HUES64 (cell line): ENCODE measurements at regions not wholly inside any gene's neighbourhood (a gene's known extent, or its start where the extent isn't known, plus 50 kb on each side); places are given as distances from the start of the nearest gene placed in this dataset.

ENCODE experiments used
- H3K27ac ChIP-seq: 2 replicates; pipeline ENCODE4 v1.7.0; 2013; ENCODE audit warnings: low read depth, low read length, inconsistent platforms
- H3K27me3 ChIP-seq: 2 replicates; pipeline ENCODE4 v1.6.1; 2013; ENCODE audit warnings: mild to moderate bottlenecking, low read length; ENCODE audit not compliant: insufficient read depth
- H3K36me3 ChIP-seq: 2 replicates; pipeline ENCODE4 v1.6.1; 2013; ENCODE audit warnings: mild to moderate bottlenecking, low read length; ENCODE audit not compliant: insufficient read depth
- H3K4me1 ChIP-seq: 2 replicates; pipeline ENCODE4 v1.6.1; 2013; ENCODE audit warnings: mild to moderate bottlenecking, low read length, moderate library complexity; ENCODE audit not compliant: insufficient read depth
- H3K4me3 ChIP-seq: 2 replicates; pipeline ENCODE4 v1.5.1; 2013; ENCODE audit warnings: mild to moderate bottlenecking, low read length, moderate library complexity
- H3K9ac ChIP-seq: 2 replicates; pipeline ENCODE4 v1.6.1; 2013; ENCODE audit warnings: mild to moderate bottlenecking, low read depth, low read length
- H3K9me3 ChIP-seq: 2 replicates; pipeline ENCODE4 v1.6.1; 2013; ENCODE audit warnings: low read depth, low read length; ENCODE audit not compliant: insufficient read depth
- WGBS: fragments of 150-250, 120-280 bp; methylation state at CpG from one replicate; pipeline ENCODE4 v1.1.7; 2013; ENCODE audit warnings: missing lambda C conversion rate; 5-methylcytosine and 5-hydroxymethylcytosine counted together

GRCh38 chr3:182711261-182711683, 82.0 kb upstream of the ATP11B start:
- Histone ChIP-seq H3K36me3 (no peaks in the 10 kb centered on the region), H3K27me3 (no peaks in the 10 kb centered on the region), H3K4me3 (no peak overlapping the region), H3K9me3 (no peaks in the 10 kb centered on the region), H3K27ac (no peak overlapping the region), H3K4me1 (peaks cover 2% of the 10 kb centered on the region; the same call in 1 of the 2 replicates), H3K9ac (no peak overlapping the region)
- 90% methylated on average over 3 of the region's 3 CpGs for WGBS

- no peak overlapping the region for H3K4me3 ChIP-seq
- no peaks in the 10 kb centered on the region for H3K36me3 ChIP-seq
- H3K27ac ChIP-seq: no peak overlapping the region
- WGBS: 92% methylated on average over 2 of the region's 2 CpGs
- no peak overlapping the region for H3K9ac ChIP-seq
- no peaks in the 10 kb centered on the region for H3K9me3 ChIP-seq
- peaks cover 7% of the 10 kb centered on the region; the same call in 1 of the 2 replicates for H3K4me1 ChIP-seq
- no peaks in the 10 kb centered on the region for H3K27me3 ChIP-seq
Observed at GRCh38 chr3:182711853-182712252, 81.5 kb upstream of the ATP11B start.

DNA sequence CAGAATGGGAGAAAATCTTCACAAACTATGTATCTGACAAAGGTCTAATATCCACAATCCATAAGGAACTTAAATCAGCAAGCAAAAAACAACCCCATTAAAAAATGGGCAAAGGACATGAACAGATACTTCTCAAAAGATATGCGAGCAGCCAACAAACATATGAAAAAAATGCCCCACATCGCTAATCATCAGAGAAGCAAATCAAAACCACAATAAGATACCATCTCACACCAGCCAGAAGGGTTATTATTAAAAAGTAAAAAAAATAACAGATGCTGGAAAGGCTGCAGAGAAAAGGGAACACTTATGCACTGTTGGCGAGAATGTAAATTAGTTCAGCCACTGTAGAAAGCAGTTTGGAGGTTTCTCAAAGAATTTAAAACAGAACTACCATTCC, 80.2 kb upstream of the ATP11B start:
- no peak overlapping the region for H3K9ac ChIP-seq
- no peak overlapping the region for H3K4me3 ChIP-seq
- H3K27me3 ChIP-seq: no peaks in the 10 kb centered on the region
- peaks cover 11% of the 10 kb centered on the region; the same call in 1 of the 2 replicates for H3K4me1 ChIP-seq
- 94% methylated on average over 2 of the region's 3 CpGs for WGBS
- no peak overlapping the region for H3K27ac ChIP-seq
- H3K9me3 ChIP-seq: no peaks in the 10 kb centered on the region
- H3K36me3 ChIP-seq: no peaks in the 10 kb centered on the region

GRCh38 chr3:182713743-182714517, 79.4 kb upstream of the ATP11B start:
- H3K36me3 ChIP-seq: no peaks in the 10 kb centered on the region
- H3K9me3 ChIP-seq: no peaks in the 10 kb centered on the region
- WGBS: 53% methylated on average over 2 of the region's 4 CpGs
- H3K4me3 ChIP-seq: no peak overlapping the region
- H3K9ac ChIP-seq: no peak overlapping the region
- H3K4me1 ChIP-seq: peaks cover 11% of the 10 kb centered on the region; the same call in 1 of the 2 replicates
- no peaks in the 10 kb centered on the region for H3K27me3 ChIP-seq
- H3K27ac ChIP-seq: no peak overlapping the region

- H3K27me3 ChIP-seq: no peaks in the 10 kb centered on the region
- no peaks in the 10 kb centered on the region for H3K9me3 ChIP-seq
- H3K27ac ChIP-seq: no peak overlapping the region
- H3K4me3 ChIP-seq: no peak overlapping the region
- no peak overlapping the region for H3K9ac ChIP-seq
- H3K4me1 ChIP-seq: peaks cover 11% of the 10 kb centered on the region; the same call in 1 of the 2 replicates
- no peaks in the 10 kb centered on the region for H3K36me3 ChIP-seq
- WGBS: 94% methylated on average over 2 of the region's 2 CpGs
Observed at GRCh38 chr3:182715006-182715405, 78.3 kb upstream of the ATP11B start.

GRCh38 chr3:182716114-182716688, 77.1 kb upstream of the ATP11B start:
- Histone ChIP-seq H3K27ac (no peak overlapping the region), H3K27me3 (no peaks in the 10 kb centered on the region)
- WGBS: 44% methylated on average over 1 of the region's 1 CpG

DNA sequence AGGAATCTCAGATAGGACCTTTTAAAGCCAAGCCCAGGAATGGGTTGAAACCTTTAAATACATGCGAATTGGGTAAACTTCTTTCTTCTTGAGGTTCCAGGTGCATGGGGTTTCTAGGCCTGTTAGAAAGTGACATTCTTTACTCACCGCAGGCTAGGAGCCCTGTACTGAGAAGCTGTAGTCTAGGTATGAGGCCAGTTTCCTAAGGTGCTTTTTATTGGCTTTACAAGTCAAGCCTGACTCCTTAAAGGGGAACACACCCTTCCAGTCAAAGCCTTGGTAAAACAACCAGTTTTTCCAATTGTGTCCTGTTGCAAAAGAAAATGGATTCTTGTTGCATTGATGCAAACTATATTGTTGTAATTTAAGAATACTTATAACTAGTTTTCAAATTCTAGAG, 76.1 kb upstream of the ATP11B start:
- no peak overlapping the region for H3K9ac ChIP-seq
- H3K9me3 ChIP-seq: no peaks in the 10 kb centered on the region
- 58% methylated on average over 2 of the region's 2 CpGs for WGBS
- no peak overlapping the region for H3K4me3 ChIP-seq
- no peaks in the 10 kb centered on the region for H3K36me3 ChIP-seq
- no peak overlapping the region for H3K27ac ChIP-seq
- H3K27me3 ChIP-seq: no peaks in the 10 kb centered on the region
- peaks cover 11% of the 10 kb centered on the region; the same call in 1 of the 2 replicates for H3K4me1 ChIP-seq

More at GRCh38 chr3:182716114-182716688, 77.1 kb upstream of the ATP11B start:
- no peak overlapping the region for H3K4me3 ChIP-seq
- no peak overlapping the region for H3K9ac ChIP-seq
- no peaks in the 10 kb centered on the region for H3K36me3 ChIP-seq
- no peaks in the 10 kb centered on the region for H3K9me3 ChIP-seq
- H3K4me1 ChIP-seq: peaks cover 11% of the 10 kb centered on the region; the same call in 1 of the 2 replicates

DNA sequence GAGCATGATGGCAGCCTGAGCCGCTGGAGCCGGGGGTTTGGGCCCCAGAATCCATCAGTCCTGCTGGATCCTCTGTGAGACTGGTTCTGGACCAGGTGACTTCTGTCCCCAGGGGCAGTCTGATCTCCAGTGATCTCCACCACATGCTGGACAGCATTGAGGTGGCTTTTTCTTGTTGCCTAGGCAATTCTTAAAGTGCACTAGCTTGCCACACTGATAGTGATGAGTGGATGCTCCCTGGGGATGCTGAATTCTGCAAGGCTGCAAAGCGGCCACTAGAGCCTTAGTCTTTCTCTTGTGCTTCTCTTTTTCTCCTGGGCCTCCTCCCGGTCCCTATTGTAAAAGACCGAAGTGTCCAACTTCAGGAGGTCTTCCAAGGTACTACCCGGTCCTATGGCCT, 70.4 kb upstream of the ATP11B start:
- 89% methylated on average over 6 of the region's 6 CpGs for WGBS

GRCh38 chr3:182723596-182723995, 69.7 kb upstream of the ATP11B start:
- Histone ChIP-seq H3K9me3 (no peaks in the 10 kb centered on the region), H3K27ac (no peak overlapping the region), H3K4me1 (peaks cover 12% of the 10 kb centered on the region; the same call in 1 of the 2 replicates), H3K27me3 (no peaks in the 10 kb centered on the region), H3K4me3 (no peak overlapping the region), H3K36me3 (no peaks in the 10 kb centered on the region), H3K9ac (no peak overlapping the region)
- 94% methylated on average over 4 of the region's 4 CpGs for WGBS

More for the DNA sequence above, 70.4 kb upstream of the ATP11B start:
- H3K36me3 ChIP-seq: no peaks in the 10 kb centered on the region
- H3K9ac ChIP-seq: no peak overlapping the region
- peaks cover 12% of the 10 kb centered on the region; the same call in 1 of the 2 replicates for H3K4me1 ChIP-seq
- no peaks in the 10 kb centered on the region for H3K9me3 ChIP-seq
- H3K27ac ChIP-seq: no peak overlapping the region
- no peak overlapping the region for H3K4me3 ChIP-seq
- no peaks in the 10 kb centered on the region for H3K27me3 ChIP-seq

GRCh38 chr3:182725372-182726251, 67.7 kb upstream of the ATP11B start:
- Histone ChIP-seq H3K4me1 (peaks cover 12% of the 10 kb centered on the region; the same call in 1 of the 2 replicates), H3K27me3 (no peaks in the 10 kb centered on the region), H3K9me3 (no peaks in the 10 kb centered on the region), H3K36me3 (no peaks in the 10 kb centered on the region), H3K4me3 (no peak overlapping the region), H3K27ac (no peak overlapping the region), H3K9ac (no peak overlapping the region)
- 71% methylated on average over 16 of the region's 16 CpGs for WGBS
